HepG2 (cell line): ENCODE measurements at regions not wholly inside any gene's neighbourhood (a gene's known extent, or its start where the extent isn't known, plus 50 kb on each side); places are given as distances from the start of the nearest gene placed in this dataset.

Experiments used
- ATAC-seq: fragments of 200-7000 bp; cut with Tn5 transposase; 3 replicates; pipeline ENCODE4 v1.9.1; 2020; ENCODE audit warnings: mild to moderate bottlenecking, moderate library complexity
- BruUV-seq: library from RNA; stranded (reverse); fragments of 400-500 nt; replicated peaks from 2 replicates; lab custom pipeline; 2021; lab: Mats Ljungman, UMichigan
- CTCF ChIA-PET: fragments of 300-600 bp; formaldehyde crosslinking; extraction: SDS; loops from one replicate; lab custom pipeline; 2021; ENCODE audit warnings: low total read pairs, inconsistent platforms, low intra/inter-chr PET ratio; lab: Yijun Ruan, JAX
- POLR2A ChIA-PET: fragments of 350-600 bp; sonication (Branson Sonifier 250); formaldehyde crosslinking; loops from one replicate; lab custom pipeline; 2020; ENCODE audit warnings: antibody characterized with exemption, inconsistent platforms; lab: Yijun Ruan, JAX
- DNase-seq: peaks from one replicate; pipeline ENCODE4 v3.0.0-alpha.2; 2015; ENCODE audit warnings: low spot score
- FAIRE-seq: peaks from 3 replicates; lab custom pipeline; 2011; peaks lifted over from hg19 to GRCh38; lab: Jason Lieb, UNC
- H2AFZ ChIP-seq: one replicate; pipeline ENCODE4 v1.6.1; 2011; ENCODE audit warnings: low read length, inconsistent platforms
- H3K27ac ChIP-seq: fragments of 300-600 bp; 3 replicates; pipeline ENCODE4 v1.8.0; 2011; ENCODE audit warnings: mixed run types, mild to moderate bottlenecking, mixed read lengths, low read length, inconsistent platforms; ENCODE audit not compliant: insufficient read depth; ENCODE audit errors: extremely low read length
- H3K27me3 ChIP-seq, 2 experiments: fragments of 200-600 bp in 1 of 2; 2 replicates in 1 of 2; 3 replicates in 1 of 2; pipeline versions ENCODE4 v1.6.0 to v1.8.0; 2011; ENCODE audit warnings: low read length in 2 of 2, mild to moderate bottlenecking in 2 of 2, moderate library complexity in 2 of 2, inconsistent platforms in 1 of 2; ENCODE audit not compliant: insufficient read depth in 2 of 2, control insufficient read depth in 1 of 2
- H3K36me3 ChIP-seq, 2 experiments: fragments of 200-600 bp in 1 of 2; replicated peaks in 1 of 2; 2 replicates in 1 of 2; 3 replicates in 1 of 2; pipeline versions ENCODE4 v1.5.1 to v1.8.0; 2011; ENCODE audit warnings: low read length in 2 of 2, inconsistent platforms in 1 of 2; ENCODE audit not compliant: insufficient read depth in 2 of 2, control insufficient read depth in 1 of 2
- H3K4me1 ChIP-seq: 2 replicates; pipeline ENCODE4 v1.5.1; 2012; ENCODE audit warnings: low read length, inconsistent platforms; ENCODE audit not compliant: insufficient read depth
- H3K4me2 ChIP-seq: 2 replicates; pipeline ENCODE4 v1.6.0; 2011; ENCODE audit warnings: low read depth, low read length, inconsistent platforms
- H3K4me3 ChIP-seq, 3 experiments: fragments of 200-600 bp in 1 of 3; sonication (generic), shearing (Covaris generic) in 1 of 3; replicated peaks in 1 of 3; 2 replicates each; pipeline ENCODE4 v1.5.1; 2011 to 2016; ENCODE audit warnings: low read length in 3 of 3, inconsistent platforms in 2 of 3, low read depth in 2 of 3, mild to moderate bottlenecking in 2 of 3, control low read depth in 1 of 3, mixed read lengths in 1 of 3; ENCODE audit not compliant: insufficient read depth in 1 of 3
- H3K79me2 ChIP-seq: one replicate; pipeline ENCODE4 v1.6.1; 2011; ENCODE audit warnings: low read length, inconsistent platforms; ENCODE audit not compliant: insufficient read depth
- H3K9ac ChIP-seq: 2 replicates; pipeline ENCODE4 v1.6.0; 2011; ENCODE audit warnings: mild to moderate bottlenecking, low read depth, low read length, inconsistent platforms; ENCODE audit not compliant: insufficient read depth
- H3K9me3 ChIP-seq: 2 replicates; pipeline ENCODE4 v1.5.1; 2012; ENCODE audit warnings: mild to moderate bottlenecking, low read length
- H4K20me1 ChIP-seq: 2 replicates; pipeline ENCODE4 v1.6.0; 2011; ENCODE audit warnings: inconsistent platforms, mild to moderate bottlenecking, low read length, moderate library complexity; ENCODE audit not compliant: insufficient read depth
- ATF7 ChIP-seq, 2 experiments: fragments of 450-650 bp in 1 of 2; sonication (generic) in 1 of 2; formaldehyde crosslinking in 1 of 2; IDR thresholded peaks; 2 replicates each; pipeline versions ENCODE4 v1.4.0 to v1.6.1; 2016 to 2020; ENCODE audit warnings: antibody characterized with exemption in 1 of 2, mild to moderate bottlenecking in 1 of 2, missing genetic modification reagents in 1 of 2
- CREB1 ChIP-seq, 2 experiments: fragments of 450-650 bp in 1 of 2; IDR thresholded peaks; 2 replicates each; pipeline ENCODE4 v1.6.1; 2016 to 2017; ENCODE audit warnings: control low read depth in 1 of 2, mild to moderate bottlenecking in 1 of 2, missing compliant biosample characterization in 1 of 2, missing genetic modification characterization in 1 of 2
- MAZ ChIP-seq, 2 experiments: sonication (generic) in 1 of 2; formaldehyde crosslinking in 1 of 2; IDR thresholded peaks; 2 replicates each; pipeline versions ENCODE4 v1.5.0 to v1.6.1; 2012 to 2020; ENCODE audit warnings: low read depth in 2 of 2, mild to moderate bottlenecking in 2 of 2, borderline replicate concordance in 1 of 2, improper control_type of control experiment in 1 of 2, low read length in 1 of 2, missing genetic modification reagents in 1 of 2, moderate library complexity in 1 of 2
- ZNF660 ChIP-seq: sonication (generic); formaldehyde crosslinking; IDR thresholded peaks from 2 replicates; pipeline ENCODE4 v1.5.1; 2020; ENCODE audit warnings: mild to moderate bottlenecking, low read depth, missing genetic modification reagents, borderline replicate concordance
- WGBS: methylation state at CpG from one replicate; pipeline ENCODE4 v1.1.6; 2017; ENCODE audit warnings: low lambda C conversion rate; 5-methylcytosine and 5-hydroxymethylcytosine counted together
- in situ Hi-C: cut with HindIII; loops from 2 replicates; pipeline ENCODE4 v1.10.0; 2017; ENCODE audit warnings: low pct_unique_long_range_greater_than_20kb; ENCODE audit not compliant: extremely low pct_ligation_motif_present
- intact Hi-C: fragments of 100-400 bp; cut with micrococcal nuclease; formaldehyde crosslinking; loops from one replicate; pipeline ENCODE4 v1.10.0; 2022; ENCODE audit not compliant: unreplicated experiment

GRCh38 chrX:116863029-116863428 is 400.3 kb upstream of the CT83 start:
- Histone ChIP-seq H3K27ac (no peak overlapping the region), H3K27me3 (no peaks in the 10 kb centered on the region), H3K79me2 (no peaks in the 10 kb centered on the region), H3K4me3 (no peak overlapping the region), H3K36me3 (no peaks in the 10 kb centered on the region), H3K4me1 (no peaks in the 10 kb centered on the region), H4K20me1 (no peaks in the 10 kb centered on the region), H3K4me2 (no peak overlapping the region), H3K9ac (no peak overlapping the region), H3K9me3 (no peaks in the 10 kb centered on the region), H2AFZ (no peak overlapping the region)
- 0 out of 2 replicates have a peak, but pooled peaks have one; percentile 12 for TF ChIP-seq ATF7 (IDR thresholded peaks at IDR 0.05)
- no peak for TF ChIP-seq ATF7 (CRISPR knock-in tag; IDR thresholded peaks at IDR 0.05)
- TF ChIP-seq ZNF660 = no peak
- TF ChIP-seq CREB1 (IDR thresholded peaks at IDR 0.05) = peak; percentile 63
- TF ChIP-seq CREB1 (CRISPR knock-in tag; IDR thresholded peaks at IDR 0.05) = no peak
- ATAC-seq (no peak), FAIRE-seq (no peak), DNase-seq (no peak)
- WGBS = 0% methylated on average over 2 of the region's 4 CpGs
- in situ Hi-C loops = no loop called here
- no TSS peak for BruUV-seq
- CTCF ChIA-PET = no interaction called here
- POLR2A ChIA-PET = no interaction called here
- intact Hi-C loops = no loop called here

GRCh38 chrX:116862340-116862739 is 399.6 kb upstream of the CT83 start:
- Histone ChIP-seq H3K9me3 (no peaks in the 10 kb centered on the region), H3K79me2 (no peaks in the 10 kb centered on the region), H3K36me3 (no peaks in the 10 kb centered on the region), H3K4me2 (no peak overlapping the region), H3K9ac (no peak overlapping the region), H3K27ac (no peak overlapping the region), H4K20me1 (no peaks in the 10 kb centered on the region), H3K27me3 (no peaks in the 10 kb centered on the region), H3K4me1 (no peaks in the 10 kb centered on the region), H2AFZ (no peak overlapping the region), H3K4me3 (no peak overlapping the region)
- no TSS peak for BruUV-seq
- DNase-seq = no peak
- WGBS = 0% methylated on average over 1 of the region's 1 CpG
- TF ChIP-seq MAZ (IDR thresholded peaks at IDR 0.05; ENCODE audit: borderline replicate concordance, low read depth, low read length) (no peak), MAZ (CRISPR knock-in tag; IDR thresholded peaks at IDR 0.05; ENCODE audit: low read depth) (no peak)
- in situ Hi-C loops = no loop called here
- ChIA-PET POLR2A (no interaction called here), CTCF (no interaction called here)
- ATAC-seq = no peak
- intact Hi-C loops = no loop called here
- no peak for FAIRE-seq
